Effector memory CD8-positive, alpha-beta T cell (primary cell): ENCODE measurements at regions not wholly inside any gene's neighbourhood (a gene's known extent, or its start where the extent isn't known, plus 50 kb on each side); places are given as distances from the start of the nearest gene placed in this dataset.

ENCODE experiments used
- ATAC-seq: fragments of 150-1000 bp; cut with Tn5 transposase; replicated peaks from 2 replicates; pipeline ENCODE4 v1.10.0; 2021; ENCODE audit warnings: mild to moderate bottlenecking, moderate library complexity
- DNase-seq, 3 experiments: peaks; one replicate each; pipeline ENCODE4 v3.0.0; 2021
- H3K27ac Mint-ChIP-seq, 2 donors: one replicate each; pipeline ENCODE4 v1.8.0; 2022; ENCODE audit warnings: mild to moderate bottlenecking in 2 of 2, mixed read lengths in 2 of 2, moderate library complexity in 2 of 2
- H3K27me3 Mint-ChIP-seq, 2 donors: one replicate each; pipeline ENCODE4 v1.8.0; 2022; ENCODE audit warnings: mixed read lengths in 2 of 2
- H3K36me3 Mint-ChIP-seq: one replicate; pipeline ENCODE4 v1.8.0; 2022; ENCODE audit warnings: mild to moderate bottlenecking, moderate library complexity, mixed read lengths; ENCODE audit not compliant: insufficient read depth
- H3K4me1 Mint-ChIP-seq, 2 donors: one replicate each; pipeline ENCODE4 v1.8.0; 2022; ENCODE audit warnings: low read depth in 2 of 2, mixed read lengths in 2 of 2
- H3K4me3 Mint-ChIP-seq, 2 donors: one replicate each; pipeline ENCODE4 v1.8.0; 2022; ENCODE audit warnings: mild to moderate bottlenecking in 2 of 2, mixed read lengths in 2 of 2, moderate library complexity in 2 of 2
- H3K9me3 Mint-ChIP-seq, 2 donors: one replicate each; pipeline ENCODE4 v1.8.0; 2022; ENCODE audit warnings: mixed read lengths in 2 of 2

DNA sequence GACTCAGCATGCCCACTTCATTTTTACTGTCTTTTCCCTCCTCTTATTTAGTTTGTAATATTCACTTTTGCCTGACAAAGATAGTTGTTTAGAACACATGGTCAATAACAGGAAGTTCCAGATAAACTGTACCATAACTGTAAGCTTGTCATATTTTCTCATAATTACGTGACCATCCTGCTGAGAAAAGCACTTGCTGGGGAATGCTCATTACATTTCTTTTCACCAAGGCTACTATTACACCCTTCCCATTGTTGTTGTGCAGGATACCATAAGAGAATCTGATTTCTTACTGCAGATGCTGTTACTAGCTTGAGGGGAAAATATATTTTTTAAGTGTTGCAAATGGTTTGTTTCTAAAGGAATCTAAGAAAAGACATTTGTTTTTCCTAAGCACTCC, 111.7 kb upstream of the SLITRK6 start:
- Mint-ChIP-seq H3K4me1 (no peaks in the 10 kb centered on the region), H3K36me3 (no peaks in the 10 kb centered on the region), H3K9me3 (peaks cover 2 to 7% of the 10 kb centered on the region in 2 donors), H3K4me3 (no peak overlapping the region), H3K27me3 (no peaks in the 10 kb centered on the region), H3K27ac (no peak overlapping the region)
- ATAC-seq (no peak), DNase-seq (no peak)

- no peaks in the 10 kb centered on the region for H3K36me3 Mint-ChIP-seq
- DNase-seq (no peak), ATAC-seq (no peak)
- no peaks in the 10 kb centered on the region for H3K4me1 Mint-ChIP-seq
- H3K4me3 Mint-ChIP-seq = no peak overlapping the region
- H3K27me3 Mint-ChIP-seq = no peaks in the 10 kb centered on the region
- no peak overlapping the region for H3K27ac Mint-ChIP-seq
- H3K9me3 Mint-ChIP-seq = peaks cover 0 to 2% of the 10 kb centered on the region in 2 donors
Observed at GRCh38 chr13:85900521-85900920, 101.3 kb upstream of the SLITRK6 start.

- DNase-seq (no peak), ATAC-seq (no peak)
- Mint-ChIP-seq H3K27me3 (no peaks in the 10 kb centered on the region), H3K4me3 (no peak overlapping the region), H3K36me3 (no peaks in the 10 kb centered on the region), H3K4me1 (no peaks in the 10 kb centered on the region), H3K27ac (no peak overlapping the region), H3K9me3 (no peaks in the 10 kb centered on the region)
Observed at GRCh38 chr13:85896516-85897450, 97.6 kb upstream of the SLITRK6 start.

- Mint-ChIP-seq H3K36me3 (peaks cover 4% of the 10 kb centered on the region), H3K27ac (no peak overlapping the region), H3K4me1 (no peaks in the 10 kb centered on the region), H3K4me3 (no peak overlapping the region), H3K27me3 (no peaks in the 10 kb centered on the region), H3K9me3 (peaks cover 0 to 4% of the 10 kb centered on the region in 2 donors)
- DNase-seq (no peak), ATAC-seq (no peak)
Observed at GRCh38 chr13:85887406-85887805, 88.2 kb upstream of the SLITRK6 start.

DNA sequence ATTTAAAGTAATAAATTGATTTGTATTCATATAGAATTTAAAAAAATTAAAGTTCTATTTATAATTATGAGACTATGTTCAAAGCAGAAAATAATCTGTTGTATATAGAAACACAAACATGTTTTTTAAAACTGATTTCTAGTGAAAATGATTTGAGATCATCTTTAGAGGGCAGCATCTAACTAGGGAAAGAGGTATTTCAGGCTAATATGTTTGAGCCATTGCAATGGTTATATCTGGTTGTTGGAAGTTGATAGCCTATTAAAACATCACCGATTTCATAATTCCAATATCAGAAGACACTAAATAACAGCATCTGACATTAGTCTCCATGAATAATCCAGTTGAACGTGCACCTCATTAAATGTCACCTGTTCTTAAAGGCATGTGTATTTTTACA, 79.8 kb upstream of the SLITRK6 start:
- H3K9me3 Mint-ChIP-seq = peaks cover 0 to 4% of the 10 kb centered on the region in 2 donors
- DNase-seq = no peak
- H3K4me3 Mint-ChIP-seq = no peak overlapping the region
- no peaks in the 10 kb centered on the region for H3K27me3 Mint-ChIP-seq
- no peaks in the 10 kb centered on the region for H3K4me1 Mint-ChIP-seq
- ATAC-seq = no peak
- H3K27ac Mint-ChIP-seq = no peak overlapping the region
- no peaks in the 10 kb centered on the region for H3K36me3 Mint-ChIP-seq

DNA sequence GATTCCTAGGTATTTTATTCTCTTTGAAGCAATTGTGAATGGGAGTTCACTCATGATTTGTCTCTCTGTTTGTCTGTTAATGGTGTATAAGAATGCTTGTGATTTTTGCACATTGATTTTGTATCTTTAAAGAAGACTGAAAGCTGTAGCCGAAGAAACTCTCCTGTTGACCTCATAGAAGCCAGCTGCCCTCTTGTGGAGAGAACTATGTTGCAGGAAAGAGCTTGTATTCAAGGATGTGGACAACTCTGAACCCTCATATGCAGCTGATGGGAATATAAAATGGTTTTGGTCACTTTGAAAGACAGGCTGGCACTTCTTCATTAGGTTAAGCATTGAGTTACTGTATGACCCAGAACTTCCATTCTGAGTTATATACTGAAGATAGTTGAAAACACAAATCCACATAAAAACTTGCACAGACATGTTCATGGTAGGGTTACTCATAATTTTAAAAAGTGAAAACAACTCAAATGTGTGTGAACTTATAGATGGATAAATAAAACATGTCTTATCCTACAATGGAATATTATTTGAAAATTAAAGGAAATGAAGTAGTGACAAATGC, 65.8 kb upstream of the SLITRK6 start:
- H3K27ac Mint-ChIP-seq = no peak overlapping the region
- no peaks in the 10 kb centered on the region for H3K27me3 Mint-ChIP-seq
- ATAC-seq = no peak
- no peak overlapping the region for H3K4me3 Mint-ChIP-seq
- peaks cover 7% of the 10 kb centered on the region in 2 donors for H3K9me3 Mint-ChIP-seq
- no peak for DNase-seq
- no peaks in the 10 kb centered on the region for H3K36me3 Mint-ChIP-seq
- H3K4me1 Mint-ChIP-seq = no peaks in the 10 kb centered on the region

- Mint-ChIP-seq H3K36me3 (no peaks in the 10 kb centered on the region), H3K27ac (no peak overlapping the region), H3K4me3 (no peak overlapping the region), H3K4me1 (no peaks in the 10 kb centered on the region), H3K27me3 (no peaks in the 10 kb centered on the region), H3K9me3 (peaks cover 6 to 16% of the 10 kb centered on the region in 2 donors)
- ATAC-seq = no peak
- no peak for DNase-seq
Observed at GRCh38 chr13:85853901-85854663, 54.9 kb upstream of the SLITRK6 start.

GRCh38 chr13:85853161-85853894, 54.1 kb upstream of the SLITRK6 start:
- no peaks in the 10 kb centered on the region for H3K36me3 Mint-ChIP-seq
- no peak overlapping the region for H3K4me3 Mint-ChIP-seq
- no peaks in the 10 kb centered on the region for H3K4me1 Mint-ChIP-seq
- ATAC-seq (no peak), DNase-seq (no peak)
- peaks cover 6 to 16% of the 10 kb centered on the region in 2 donors for H3K9me3 Mint-ChIP-seq
- H3K27ac Mint-ChIP-seq = no peak overlapping the region
- no peaks in the 10 kb centered on the region for H3K27me3 Mint-ChIP-seq
